ENCODE measurements at regions not wholly inside any gene's neighbourhood (a gene's known extent, or its start where the extent isn't known, plus 50 kb on each side); places are given as distances from the start of the nearest gene placed in this dataset.

DNA sequence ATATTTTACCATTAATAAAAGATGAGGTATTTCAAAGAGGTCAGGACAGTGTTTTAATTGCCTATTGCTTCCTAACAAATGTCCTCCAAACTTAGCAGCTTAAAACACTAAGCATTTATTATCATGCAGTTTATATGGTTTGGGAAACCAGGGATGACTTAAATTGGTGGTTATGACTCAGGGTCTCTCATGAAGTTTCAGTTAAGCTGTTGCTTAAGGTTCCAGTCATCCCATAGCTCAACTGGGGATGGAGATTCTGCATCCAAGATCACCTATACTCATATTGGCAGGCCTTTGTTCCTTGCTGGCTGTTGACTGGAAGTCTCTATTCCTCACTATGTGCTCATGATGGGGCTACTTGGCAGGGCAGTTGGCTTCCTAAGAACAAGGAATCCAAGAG is 1329.9 kb upstream of the GOT2 start:
- TF ChIP-seq POLR2AphosphoS5 (IDR thresholded peaks at IDR 0.05; ENCODE audit: low read depth, low read length) (no peak), TAF1 (IDR thresholded peaks at IDR 0.05; ENCODE audit: borderline replicate concordance, insufficient read depth, low read length) (no peak), SIN3A (IDR thresholded peaks at IDR 0.05; ENCODE audit: borderline replicate concordance, insufficient read depth, low read length) (no peak), REST (IDR thresholded peaks at IDR 0.05; ENCODE audit: insufficient read depth in 1 of 2, low read depth in 2 of 2, low read length in 2 of 2) (no peak), FOXP2 (optimal IDR thresholded peaks at IDR 0.05; ENCODE audit: borderline replicate concordance, extremely low read depth, extremely low read length, insufficient read depth) (no peak)

All from PFSK-1 (cell line).